ENCODE measurements at regions not wholly inside any gene's neighbourhood (a gene's known extent, or its start where the extent isn't known, plus 50 kb on each side); places are given as distances from the start of the nearest gene placed in this dataset.
"Not testable (repeated sequence)": the region's sequence is repeated elsewhere in the genome, so short reads cannot be mapped to it uniquely, and the experiment has no call there.

DNA sequence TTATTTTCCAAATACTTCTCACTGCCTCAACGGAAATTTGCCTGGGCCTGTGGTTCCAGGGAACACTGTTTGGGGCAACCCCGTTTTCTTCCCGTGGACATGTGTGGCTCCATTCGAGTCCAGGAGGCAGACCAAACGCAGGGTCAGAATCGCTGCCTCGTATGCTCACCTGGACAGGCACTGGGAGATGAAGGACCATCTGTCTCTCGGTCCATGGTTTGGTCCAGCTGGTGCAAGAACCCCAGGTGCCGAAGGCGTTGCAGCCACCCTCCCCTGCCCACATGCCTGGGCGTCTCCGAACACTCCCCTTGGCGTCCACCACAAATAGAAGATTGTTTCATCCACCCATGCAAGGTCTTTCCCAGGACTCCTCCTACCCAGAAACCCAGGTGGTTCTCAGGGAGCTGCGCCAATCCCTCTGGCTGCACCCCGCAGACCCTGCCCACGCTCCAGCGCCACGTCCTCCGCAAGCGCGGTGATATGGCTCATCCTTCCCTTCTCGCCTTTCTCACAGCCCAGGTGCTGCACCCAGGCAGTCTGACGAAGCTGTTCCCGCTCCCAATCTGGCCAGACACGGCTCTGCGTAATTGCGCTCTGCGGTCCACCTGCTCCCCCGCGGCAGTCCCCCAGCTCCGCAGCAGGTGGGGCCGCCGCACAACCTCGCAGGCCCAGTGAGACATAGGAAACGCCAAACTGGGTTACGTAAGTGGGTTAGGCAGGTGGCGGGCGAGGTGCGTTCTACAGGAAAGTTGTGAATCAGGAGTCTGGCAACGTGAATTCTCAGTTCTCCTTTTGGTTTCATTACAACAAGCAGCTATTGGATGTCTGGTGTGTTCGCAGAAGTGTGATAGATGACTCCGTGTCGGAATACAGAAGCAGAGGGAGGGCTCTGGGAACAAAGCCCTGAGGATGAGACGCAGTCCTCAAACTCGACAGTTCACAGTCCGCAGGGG is 146.2 kb upstream of the ECI2 start:
- no peak for DNase-seq (ENCODE audit: extremely low read depth in 1 of 2, low read depth in 1 of 2)

DNA sequence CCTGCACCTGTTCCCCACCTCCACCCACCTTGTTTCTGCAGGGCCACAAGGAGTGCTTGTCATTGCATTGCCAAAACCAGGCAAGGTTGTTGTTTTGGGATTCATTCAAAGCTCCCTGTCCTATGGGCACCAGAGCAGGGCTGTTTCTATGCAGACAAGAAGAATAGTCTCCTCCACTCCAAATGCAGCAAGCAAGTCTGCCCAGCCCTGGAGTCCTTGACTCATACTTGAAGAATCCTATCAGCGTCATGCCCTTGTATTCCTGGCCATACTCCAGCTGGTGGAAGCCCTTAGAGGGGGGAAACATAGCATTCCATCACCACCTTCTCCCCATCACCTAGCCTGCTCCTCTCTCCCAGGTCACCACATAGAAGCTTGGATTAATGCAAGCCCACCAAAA is 145.3 kb upstream of the ECI2 start:
- no peak for DNase-seq (ENCODE audit: extremely low read depth in 1 of 2, low read depth in 1 of 2)

DNA sequence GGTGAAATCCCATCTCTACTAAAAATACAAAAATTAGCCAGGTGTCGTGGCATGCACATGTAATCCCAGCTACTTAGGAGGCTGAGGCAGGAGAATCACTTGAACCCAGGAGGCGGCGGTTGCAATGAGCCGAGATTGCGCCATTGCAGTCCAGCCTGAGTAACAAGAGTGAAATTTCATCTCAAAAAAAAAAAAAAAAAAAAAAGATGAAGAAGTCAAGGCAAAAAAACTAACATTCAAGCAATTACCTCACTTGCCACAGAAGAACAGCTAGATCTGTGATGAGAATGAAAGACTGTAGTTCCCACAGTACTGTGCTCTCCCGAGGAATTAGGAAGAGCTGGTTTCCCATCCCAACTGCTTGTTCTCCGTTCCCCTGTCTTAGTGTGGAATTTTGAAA is 144.7 kb upstream of the ECI2 start:
- no peak for DNase-seq (ENCODE audit: extremely low read depth in 1 of 2, low read depth in 1 of 2)

DNA sequence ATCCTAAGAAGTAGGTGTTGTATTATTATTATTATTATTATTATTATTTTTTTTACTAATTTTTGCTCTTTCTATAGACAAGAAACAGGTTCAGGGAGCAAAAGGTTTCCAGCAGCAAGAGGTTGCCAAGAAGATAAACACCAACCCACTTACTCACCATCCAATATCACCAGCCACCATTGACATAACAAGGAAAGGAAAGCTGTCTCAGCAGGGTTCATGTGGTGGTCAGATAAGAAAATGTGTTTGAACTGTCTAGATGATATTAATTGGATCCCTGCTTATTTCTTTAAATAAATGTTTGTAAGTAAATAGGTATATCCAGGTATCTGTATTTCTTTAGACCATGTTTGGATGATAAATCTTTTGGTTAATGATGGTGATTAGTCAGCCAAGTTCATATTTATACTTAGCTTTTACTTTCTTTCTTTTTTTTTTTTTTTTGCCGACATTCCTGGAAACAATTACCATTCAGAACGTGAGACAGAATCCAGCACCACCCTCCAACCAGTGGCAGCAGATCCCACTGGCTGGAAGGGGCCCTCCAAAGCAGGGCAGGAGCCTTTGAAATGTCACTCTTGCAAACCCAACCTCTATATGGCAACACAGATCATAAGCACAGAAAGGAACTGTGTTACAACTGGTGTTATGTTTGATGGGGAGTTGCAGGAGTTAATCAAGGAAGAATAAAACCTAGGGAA is 139.2 kb upstream of the ECI2 start:
- DNase-seq (ENCODE audit: extremely low read depth in 1 of 2, low read depth in 1 of 2) = no peak

DNA sequence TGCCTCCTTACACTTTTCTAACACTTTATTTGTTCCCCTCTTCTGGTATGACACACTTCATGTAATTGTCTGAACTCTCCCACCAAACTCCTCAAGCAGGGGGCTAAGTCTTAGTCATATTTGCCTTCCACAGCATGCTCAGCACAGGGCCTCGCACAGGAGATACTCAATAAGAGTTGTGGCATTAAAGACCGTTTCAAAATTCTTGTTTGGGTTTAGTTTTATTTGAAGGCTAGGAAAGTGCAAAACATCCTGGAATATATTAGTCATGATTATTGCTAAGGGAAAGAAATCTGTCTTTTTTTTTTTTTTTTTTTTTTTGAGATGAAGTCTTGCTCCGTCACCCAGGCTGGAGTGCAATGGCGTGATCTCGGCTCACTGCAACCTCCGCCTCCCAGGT is 137.6 kb upstream of the ECI2 start:
- no peak for DNase-seq (ENCODE audit: extremely low read depth in 1 of 2, low read depth in 1 of 2)

DNA sequence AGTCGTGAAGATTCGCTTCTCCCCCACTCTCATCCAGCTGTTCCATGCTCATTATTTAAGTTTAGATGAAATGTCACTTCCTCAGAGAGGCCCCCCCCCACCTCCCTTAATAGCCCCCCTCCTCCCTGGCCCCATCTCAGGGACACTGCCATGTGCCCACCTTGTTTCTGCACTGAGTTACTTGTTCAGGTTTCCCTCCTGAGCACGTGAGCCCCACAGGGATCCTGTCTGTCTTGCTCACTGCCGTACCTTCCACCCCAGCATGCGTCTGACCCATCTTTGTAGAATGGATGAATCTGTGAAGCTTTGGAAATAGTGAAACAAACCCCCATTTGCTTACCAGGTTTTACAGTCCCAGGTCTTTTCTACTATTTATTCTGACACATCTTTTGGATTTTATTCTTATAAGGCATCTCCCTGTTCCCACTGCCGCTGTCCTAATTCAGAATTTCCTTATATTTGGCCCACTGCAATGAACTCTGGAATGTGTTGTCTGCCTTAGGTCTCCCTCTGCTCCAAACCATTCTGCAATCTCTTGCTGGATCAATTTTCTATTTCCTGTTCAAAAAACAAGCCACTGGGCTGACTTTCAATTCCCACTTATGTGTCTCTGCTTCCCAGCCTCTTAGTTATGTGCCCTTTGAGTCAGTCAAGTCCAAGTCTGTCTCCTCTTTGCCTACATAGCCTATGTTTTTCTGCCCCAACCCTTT is 136.5 kb upstream of the ECI2 start:
- DNase-seq (ENCODE audit: extremely low read depth in 1 of 2, low read depth in 1 of 2) = no peak

DNA sequence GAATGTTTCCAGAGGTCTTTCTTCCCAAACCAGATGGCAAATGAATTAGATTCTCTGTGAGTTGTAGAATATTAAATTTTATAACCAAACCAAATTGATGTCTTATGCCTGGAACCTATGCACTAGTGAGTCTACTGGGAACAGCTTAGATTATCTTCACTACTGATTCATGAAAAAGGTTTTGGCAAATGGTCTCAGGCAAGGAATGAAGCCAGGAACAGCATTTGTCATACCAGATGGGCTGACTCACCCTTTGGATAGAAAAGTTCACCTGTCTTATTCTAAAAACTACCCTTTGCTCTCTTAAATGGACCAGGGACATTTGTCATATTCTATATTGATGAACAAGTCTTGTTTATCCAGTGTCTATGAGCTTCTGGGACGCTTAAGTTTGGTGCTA is 135.4 kb upstream of the ECI2 start:
- no peak for DNase-seq (ENCODE audit: extremely low read depth in 1 of 2, low read depth in 1 of 2)

DNA sequence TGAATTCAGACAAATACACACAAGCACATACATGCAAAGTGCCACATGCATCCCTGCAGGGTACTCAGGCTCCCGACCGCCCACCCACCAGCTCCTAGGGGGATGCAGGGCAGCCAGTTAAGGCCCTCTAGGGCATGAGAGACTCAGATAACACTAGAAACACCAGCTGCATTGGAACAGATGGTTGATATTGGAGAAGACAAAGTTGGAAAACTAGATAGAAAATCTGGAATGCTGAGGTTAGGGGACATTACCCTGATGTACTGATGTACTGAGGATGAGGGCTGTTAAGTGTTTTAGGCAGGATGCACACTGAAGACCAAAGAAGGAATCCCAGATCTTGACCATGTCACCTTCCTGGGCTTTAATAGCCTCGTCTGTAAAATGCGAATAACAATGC is 134.6 kb upstream of the ECI2 start:
- DNase-seq (ENCODE audit: extremely low read depth in 1 of 2, low read depth in 1 of 2) = no peak

DNA sequence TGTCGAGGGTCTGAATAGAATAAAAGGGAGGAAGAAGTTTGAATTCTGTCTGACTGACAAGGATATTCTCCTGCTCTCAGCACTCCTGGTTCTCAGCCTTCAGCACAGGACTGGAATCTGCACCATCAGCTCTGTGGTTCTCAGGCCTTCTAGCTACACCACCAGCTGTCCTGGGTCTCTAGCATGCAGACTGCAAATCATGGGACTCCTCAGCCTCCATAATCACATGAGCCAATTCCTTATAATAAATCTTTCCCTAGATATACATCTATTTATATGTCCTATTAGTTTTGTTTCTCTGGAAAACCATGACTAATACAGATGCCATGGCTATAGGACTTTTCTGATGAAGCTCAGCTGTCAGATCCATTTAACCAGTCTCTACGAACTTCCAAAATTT is 132.8 kb upstream of the ECI2 start:
- DNase-seq (ENCODE audit: extremely low read depth in 1 of 2, low read depth in 1 of 2) = no peak

DNA sequence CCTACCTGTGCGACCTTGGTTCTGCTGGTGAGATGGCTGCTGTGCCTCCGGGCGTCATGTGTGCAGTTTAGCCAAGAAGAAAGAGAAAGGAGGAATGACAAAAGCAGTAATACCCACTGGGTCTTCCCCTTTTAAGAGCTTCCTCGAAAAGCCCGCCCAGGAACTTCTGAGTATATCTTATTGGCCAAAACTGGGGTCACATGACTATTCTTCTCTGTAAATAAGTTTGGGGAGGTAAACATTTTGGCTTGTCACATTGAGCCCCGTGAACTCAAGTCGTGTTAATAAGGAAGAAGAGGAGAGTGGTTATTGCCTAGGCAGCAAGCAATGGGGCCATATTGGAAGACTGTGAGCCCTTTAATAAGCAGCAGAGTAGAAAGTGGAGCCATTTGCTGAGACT is 130.4 kb upstream of the ECI2 start:
- no peak for DNase-seq (ENCODE audit: extremely low read depth in 1 of 2, low read depth in 1 of 2)

DNA sequence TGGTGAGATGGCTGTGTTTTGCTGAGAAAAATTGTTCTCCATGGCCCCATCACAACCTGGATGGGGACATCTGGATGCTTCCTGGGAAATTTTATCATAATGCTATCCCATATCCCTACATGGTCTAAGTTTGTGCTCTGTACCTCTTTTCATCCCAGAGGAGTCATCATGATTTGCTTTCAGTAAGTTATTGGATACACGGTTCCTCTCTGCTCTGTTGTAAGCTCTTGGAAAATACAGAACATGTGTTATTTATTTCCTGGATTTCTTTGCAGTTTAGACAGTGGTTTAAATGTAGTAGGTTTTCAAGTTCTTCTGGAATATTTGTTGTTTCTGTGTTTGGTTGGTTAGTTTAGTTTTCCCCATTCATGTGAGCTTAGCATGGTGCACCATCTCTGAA is 129.2 kb upstream of the ECI2 start:
- no peak for DNase-seq (ENCODE audit: extremely low read depth in 1 of 2, low read depth in 1 of 2)

DNA sequence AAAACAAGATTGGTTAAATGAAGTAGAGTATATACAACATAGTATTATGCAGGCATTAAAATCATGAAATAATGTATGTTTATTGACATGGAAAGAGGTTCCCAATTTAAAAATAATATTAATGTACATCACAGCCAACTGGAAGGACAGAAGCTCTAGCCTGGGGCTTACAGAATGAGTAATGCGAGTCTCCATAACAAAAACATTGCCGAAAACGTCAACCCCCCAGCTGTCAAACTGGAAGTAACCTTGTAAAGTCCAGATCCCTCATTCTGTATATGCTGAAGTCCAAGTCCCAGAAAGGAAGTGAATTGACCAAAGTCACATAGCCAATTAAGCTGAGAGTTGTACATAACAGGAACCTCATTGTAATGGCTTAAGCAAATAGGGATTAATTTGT is 128.7 kb upstream of the ECI2 start:
- DNase-seq (ENCODE audit: extremely low read depth in 1 of 2, low read depth in 1 of 2) = no peak

DNA sequence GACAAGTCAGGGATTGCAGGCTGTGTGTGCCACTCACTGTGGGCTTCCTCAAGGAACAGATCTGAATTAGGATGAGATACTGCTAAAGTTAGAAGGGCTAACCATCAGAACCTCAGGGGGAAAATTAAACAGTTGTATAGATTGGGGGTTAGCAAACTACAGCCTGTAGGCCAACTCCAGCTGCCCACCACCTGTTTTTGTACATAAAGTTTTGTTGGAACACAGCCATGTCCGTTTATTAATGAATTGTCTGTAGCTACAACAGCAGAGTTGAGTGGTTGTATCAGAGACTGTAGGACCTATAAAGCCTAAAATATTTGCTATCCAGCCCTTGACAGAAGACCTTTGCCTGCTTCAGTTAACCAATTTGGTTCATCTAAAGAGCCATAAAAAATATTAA is 127.2 kb upstream of the ECI2 start:
- no peak for DNase-seq (ENCODE audit: extremely low read depth in 1 of 2, low read depth in 1 of 2)

DNA sequence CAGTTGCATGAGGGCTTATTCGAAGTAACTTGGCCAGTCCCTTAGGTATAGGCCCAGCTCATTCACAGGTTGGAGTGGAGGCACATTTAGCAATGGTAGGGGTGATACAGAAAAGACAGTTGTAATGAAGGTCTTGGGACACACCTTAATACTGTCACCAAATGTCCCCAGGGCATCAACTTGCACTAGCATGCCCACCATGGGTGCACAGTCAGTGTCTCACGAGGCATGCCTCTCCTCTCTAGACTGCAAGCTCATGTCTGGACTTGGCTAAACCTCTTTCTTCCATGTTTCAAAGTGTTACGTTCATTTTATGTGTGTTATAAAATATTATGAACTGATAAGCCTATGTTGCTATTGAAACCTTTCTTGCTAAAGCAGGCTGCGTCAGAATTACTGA is 124.0 kb upstream of the ECI2 start:
- DNase-seq (ENCODE audit: extremely low read depth in 1 of 2, low read depth in 1 of 2) = no peak

DNA sequence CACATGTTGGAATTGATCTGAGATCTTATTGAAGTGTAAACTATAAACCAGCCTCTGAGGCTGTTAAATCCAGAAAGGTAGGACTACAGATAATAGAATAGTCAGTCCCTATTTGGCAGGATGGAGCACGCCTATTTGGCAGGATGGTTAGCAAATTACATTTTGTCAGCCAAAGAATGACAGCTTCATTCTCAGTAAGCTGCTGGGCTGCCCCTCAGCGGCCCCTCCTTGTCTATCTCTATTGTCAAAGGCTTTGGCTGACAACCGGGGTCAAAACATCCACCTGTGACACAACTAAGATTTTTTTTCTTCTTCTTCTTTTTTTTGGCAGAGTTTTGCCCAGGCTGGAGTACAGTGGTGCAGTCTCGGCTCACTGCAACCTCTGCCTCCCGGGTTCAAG is 123.4 kb upstream of the ECI2 start:
- DNase-seq (ENCODE audit: extremely low read depth in 1 of 2, low read depth in 1 of 2) = no peak

DNA sequence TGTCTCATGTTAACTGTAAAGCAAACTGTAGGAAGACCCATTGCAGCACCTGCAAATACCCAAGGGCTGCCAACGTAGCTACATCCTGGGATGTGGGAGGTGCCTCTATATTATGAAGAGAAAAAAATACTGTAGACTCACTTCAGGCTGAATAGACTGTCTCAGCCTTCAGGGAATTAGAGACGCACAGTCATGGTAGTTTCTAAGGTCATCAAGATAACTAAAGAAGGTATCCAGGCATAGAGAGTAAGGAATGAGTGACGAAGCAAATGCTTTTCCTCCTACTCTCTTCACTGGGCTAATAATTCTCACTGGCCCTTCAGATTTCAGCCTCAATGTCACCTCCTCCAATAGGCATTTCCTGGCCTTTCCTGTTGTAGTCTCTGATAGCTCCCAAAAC is 121.6 kb upstream of the ECI2 start:
- DNase-seq (ENCODE audit: extremely low read depth in 1 of 2, low read depth in 1 of 2) = no peak

DNA sequence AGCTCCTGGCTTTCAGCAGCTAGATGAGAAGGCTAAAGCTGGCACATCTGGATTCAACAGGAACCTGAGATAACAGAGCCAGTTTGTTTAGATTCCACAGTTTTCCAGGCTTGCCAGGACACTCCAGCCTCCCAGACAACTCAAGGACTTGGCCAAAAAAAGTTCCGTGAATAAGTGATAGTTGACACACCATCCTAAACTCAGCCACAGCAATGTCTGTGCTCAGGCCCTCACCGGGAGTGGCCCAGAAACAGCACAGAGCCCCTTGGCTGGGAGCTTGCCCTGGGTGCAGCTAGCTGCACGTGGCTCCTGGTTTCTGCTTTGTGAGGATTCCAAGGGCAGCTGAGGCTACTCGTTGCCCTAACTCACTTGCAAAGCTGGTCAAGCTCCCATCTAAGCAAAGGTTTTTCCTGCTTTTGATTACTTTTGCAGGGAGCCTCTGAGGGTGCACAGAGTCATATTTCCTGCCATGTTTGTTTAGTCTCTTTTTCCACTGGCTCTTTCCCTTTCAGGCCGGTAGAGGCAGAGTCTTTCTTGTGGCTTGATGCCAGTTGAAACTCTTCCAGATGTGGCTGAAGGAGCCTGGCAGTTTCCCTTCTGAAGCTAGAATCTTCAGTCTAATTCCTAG is 118.3 kb upstream of the ECI2 start:
- no peak for DNase-seq (ENCODE audit: extremely low read depth in 1 of 2, low read depth in 1 of 2)

DNA sequence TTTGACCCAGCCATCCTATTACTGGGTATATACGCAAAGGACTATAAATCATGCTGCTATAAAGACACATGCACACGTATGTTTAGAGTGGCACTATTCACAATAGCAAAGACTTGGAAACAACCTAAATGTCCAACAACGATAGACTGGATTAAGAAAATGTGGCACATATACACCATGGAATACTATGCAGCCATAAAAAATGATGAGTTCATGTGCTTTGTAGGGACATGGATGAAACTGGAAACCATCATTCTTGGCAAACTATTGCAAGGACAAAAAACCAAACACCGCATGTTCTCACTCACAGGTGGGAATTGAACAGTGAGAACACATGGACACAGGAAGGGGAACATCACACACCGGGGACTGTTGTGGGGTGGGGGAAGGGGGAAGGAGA is 117.1 kb upstream of the ECI2 start:
- not testable (repeated sequence) for DNase-seq (ENCODE audit: extremely low read depth in 1 of 2, low read depth in 1 of 2)

DNA sequence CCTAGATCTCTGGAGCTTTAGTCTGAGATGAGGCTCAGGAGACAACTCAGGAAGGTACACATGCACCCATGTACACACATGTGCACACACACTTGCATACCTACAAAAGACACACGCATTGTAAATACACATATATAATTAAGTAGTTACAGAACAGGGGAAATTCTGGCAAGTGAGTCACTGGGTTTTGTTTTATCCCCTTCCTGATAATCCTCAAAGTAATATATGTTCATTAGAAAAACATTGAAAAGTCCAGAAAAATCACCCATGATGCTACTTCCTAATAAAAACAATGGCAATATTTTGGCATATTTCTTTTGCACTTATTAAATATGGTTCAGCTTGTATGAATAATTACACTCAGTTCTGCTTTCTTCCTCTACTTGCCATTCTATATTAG is 115.3 kb upstream of the ECI2 start:
- no peak for DNase-seq (ENCODE audit: extremely low read depth in 1 of 2, low read depth in 1 of 2)

DNA sequence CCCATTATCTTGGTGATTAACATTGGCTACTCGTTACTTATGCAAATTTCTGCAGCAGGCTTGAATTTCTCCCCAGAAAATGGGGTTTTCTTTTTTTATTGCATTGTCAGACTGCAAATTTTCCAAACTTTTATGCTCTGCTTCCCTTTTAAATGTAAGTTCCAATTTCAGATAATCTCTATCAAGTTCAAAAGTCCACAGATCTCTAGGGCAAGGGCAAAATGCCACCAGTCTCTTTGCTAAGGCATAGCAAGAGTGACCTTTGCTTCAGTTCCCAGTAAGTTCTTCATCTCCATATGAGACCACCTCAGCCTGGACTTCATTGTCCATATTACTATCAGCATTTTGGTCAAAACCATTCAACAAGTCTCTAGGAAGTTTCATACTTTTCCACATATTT is 108.5 kb upstream of the ECI2 start:
- DNase-seq (ENCODE audit: extremely low read depth in 1 of 2, low read depth in 1 of 2) = not testable (repeated sequence)

DNA sequence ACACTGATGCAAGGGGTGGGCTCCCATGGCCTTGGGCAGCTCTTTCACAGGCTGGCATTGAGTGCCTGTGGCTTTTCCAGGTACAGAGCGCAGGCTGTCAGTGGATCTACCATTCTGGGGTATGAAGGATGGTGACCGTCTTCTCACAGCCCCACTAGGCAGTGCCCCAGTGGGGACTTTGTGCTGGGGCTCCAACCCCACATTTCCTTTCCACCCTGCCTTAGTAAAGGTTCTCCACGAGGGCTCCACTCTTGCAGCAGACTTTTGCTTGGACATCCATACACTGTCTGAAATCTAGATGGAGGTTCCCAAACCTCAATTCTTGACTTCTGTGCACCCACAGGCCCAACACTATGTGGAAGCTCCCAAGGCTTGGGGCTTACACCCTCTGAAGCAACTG is 107.9 kb upstream of the ECI2 start:
- DNase-seq (ENCODE audit: extremely low read depth in 1 of 2, low read depth in 1 of 2) = no peak

Data from activated CD8-positive, alpha-beta memory T cell treated with anti-CD3 and anti-CD28 coated beads for 1 hour (primary cell).